Esophagus mucosa (tissue), 1 donor: ENCODE measurements at regions not wholly inside any gene's neighbourhood (a gene's known extent, or its start where the extent isn't known, plus 50 kb on each side); places are given as distances from the start of the nearest gene placed in this dataset.

Experiments used
- ATAC-seq: fragments of 200-7000 bp; cut with Tn5 transposase; one replicate; pipeline ENCODE4 v1.9.1; 2020
- donor health status: DM: yes; HTN: yes; CAD: no.

DNA sequence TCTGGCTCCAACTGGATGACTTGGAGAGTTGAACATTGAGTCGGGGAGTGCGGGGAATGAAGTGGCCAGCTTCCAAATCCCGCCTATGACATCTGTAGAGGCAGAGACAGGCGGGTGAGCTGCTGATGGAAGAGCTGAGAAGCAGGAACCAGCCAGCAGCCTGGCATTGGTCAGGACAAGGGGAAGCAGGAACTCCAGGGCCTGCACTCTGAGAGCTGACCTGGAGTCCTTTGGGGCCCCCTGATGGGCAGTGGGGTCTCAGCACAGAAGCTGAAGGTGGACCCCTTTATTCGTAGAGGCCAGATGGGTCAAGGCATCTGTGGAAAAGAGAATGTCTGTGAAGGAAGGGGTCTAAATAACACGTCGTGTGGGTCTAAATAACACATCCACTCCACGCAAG, 57.0 kb downstream of the SEC61G start:
- no peak for ATAC-seq

DNA sequence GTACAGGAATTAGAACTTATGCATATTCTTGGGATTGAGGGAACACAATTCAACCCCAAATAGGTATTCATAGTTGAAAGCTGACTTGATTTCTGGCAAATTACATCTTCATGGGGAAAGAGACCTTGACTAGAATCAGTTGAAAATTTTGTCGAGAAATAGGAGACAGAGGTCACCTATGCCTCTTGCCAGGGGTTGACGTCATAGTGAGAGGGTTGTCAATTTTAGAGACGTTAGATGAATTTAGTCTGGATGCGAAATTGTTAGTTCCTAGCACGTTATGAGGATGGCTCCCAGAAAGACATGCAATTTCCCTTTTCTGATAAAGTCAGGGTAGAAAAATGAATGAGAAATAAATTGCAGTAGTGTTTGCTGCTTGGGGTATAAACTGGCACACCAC, 59.3 kb downstream of the SEC61G start:
- no peak for ATAC-seq

GRCh38 chr7:54697659-54698186, 61.3 kb downstream of the SEC61G start:
- no peak for ATAC-seq

GRCh38 chr7:54690892-54691291, 68.1 kb downstream of the SEC61G start:
- no peak for ATAC-seq

- no peak for ATAC-seq
Measured at GRCh38 chr7:54690050-54690443, 69.0 kb downstream of the SEC61G start.

DNA sequence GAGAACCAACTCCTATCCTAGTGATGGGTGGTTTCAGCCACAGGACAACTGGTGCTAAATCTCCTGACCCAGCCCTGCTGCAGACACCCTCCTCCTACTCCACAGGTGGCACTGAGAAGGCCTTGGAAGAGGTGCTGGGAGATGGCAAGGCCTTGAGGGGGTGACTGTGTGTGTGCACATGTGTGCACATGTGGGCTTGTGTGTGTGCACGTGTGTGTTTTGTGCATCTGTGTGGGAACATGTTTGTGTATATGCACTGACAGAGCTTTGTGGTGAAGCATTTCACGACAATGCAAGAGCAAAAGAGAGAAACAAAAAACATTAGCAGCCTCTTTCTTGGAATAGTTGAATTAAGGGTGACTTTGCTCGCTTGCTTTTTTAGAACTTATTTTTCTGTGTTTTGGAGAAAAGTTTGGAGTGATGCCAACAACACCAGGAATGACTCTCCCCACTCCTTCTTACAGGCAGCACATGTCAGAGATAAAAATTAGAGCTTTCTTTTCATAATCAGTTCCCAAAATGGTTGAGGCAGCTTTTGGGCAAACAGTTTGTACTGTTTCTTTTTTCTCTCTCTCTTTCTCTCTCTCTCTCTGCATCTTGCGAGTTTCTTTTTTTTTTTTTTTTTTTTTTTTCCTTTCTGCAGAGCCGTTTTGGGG, 69.5 kb downstream of the SEC61G start:
- ATAC-seq = no peak

DNA sequence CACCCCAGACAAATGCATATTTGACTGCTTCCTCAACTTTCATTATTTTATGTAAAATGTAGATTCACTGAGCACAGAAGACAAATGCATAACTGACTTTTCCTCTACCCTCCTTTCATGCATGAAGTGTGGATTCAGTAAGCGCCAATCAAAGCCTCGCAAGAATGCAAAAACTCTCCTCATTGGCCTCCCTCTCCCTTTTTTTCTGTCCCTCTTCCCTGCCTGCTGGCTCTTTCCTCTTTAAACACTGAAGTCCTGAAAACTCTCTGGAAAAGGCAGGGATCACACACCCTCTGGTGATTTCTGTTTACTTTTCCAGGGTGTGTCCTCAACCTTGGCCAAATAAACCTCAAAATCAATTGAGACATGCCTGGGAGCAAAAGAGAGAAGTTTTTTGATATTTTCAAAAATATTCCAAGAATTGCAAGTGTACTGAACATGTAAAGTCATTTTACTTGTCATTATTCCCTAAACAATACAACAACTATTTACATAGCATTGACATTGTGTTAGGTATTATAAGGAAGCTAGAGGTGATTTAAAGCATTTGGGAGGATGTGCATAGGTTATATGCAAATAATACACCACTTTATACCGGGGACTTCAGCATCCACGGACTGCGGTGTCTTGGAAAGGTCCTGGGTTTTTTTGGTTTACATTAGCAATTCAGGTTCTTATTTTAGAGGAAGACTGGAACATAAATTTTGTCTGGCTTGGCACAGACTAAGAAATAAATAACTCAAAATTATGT, 71.4 kb downstream of the SEC61G start:
- ATAC-seq = no peak

DNA sequence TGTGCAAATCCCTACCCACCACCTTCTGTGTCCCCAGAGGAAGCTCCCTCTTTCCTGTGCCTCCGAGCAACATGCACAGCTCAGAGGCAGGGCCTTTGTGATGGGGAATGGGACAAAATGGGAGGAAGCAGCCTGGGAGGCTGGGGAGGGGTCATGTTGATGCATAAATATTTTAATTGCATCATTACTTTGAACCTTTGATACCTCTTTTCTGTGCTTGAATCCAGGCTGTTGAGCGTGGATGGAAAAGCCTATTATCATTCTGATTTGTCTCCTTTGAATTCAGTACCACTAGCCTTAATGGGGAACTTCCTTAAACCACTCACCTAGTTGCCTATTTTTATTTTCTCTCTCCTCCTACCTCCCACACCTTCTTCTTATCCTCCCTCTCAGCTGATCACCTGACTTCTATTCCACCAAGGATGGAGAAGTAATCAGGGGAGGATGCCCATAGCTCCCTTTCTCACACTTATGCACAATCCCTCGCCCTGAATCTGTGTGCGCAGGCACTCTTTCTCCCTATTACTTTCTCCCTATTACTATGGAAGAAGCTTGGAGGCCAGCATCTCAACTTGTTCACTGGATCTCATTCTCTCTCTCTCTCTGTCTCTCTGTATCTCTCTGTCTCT, 78.5 kb downstream of the SEC61G start:
- ATAC-seq = no peak

DNA sequence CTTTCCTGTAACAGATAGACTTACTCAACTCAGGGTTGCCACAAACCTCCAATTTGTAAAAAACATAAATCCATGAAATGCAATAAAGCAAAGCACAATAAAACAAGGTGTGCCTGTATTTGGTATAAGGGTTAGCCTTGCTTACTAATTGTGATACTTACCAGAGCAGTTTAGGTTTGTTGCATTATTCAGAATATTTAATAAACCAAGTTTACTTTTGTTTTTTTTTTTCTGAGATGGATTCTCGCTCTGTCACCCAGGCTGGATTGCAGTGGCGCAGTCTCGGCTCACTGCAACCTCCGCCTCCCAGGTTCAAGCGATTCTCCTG, 79.6 kb downstream of the SEC61G start:
- no peak for ATAC-seq

DNA sequence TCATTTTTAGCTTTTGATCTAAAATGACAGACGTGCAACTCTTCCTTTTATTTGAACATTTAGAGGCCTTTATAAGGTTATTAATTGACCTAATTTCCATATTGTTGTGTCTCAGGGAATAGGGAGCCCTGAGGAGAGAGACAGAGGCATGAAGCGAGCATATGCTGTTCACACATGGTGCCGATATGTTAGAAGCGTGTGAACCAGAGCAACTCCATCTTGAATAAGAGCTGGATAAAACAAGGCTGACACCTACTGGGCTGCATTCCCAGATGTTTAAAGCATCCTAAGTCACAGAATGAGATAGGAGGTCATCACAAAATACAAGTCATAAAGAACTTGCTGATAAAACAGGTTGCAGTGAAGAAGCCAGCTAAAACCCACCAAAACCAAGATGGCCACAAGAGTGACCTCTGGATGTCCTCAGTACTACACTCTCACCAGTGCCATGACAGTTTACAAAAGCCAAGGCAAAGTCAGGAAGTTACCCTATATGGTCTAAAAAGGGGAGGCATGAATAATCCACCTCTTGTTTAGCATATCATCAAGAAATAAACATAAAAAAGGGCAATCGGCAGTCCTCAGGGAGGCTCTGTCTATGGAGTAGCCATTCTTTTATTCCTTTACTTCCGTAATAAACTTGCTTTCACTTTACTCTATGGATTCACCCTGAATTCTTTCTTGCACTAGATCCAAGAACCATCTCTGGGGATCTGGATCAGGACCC, 80.1 kb downstream of the SEC61G start:
- ATAC-seq = no peak

DNA sequence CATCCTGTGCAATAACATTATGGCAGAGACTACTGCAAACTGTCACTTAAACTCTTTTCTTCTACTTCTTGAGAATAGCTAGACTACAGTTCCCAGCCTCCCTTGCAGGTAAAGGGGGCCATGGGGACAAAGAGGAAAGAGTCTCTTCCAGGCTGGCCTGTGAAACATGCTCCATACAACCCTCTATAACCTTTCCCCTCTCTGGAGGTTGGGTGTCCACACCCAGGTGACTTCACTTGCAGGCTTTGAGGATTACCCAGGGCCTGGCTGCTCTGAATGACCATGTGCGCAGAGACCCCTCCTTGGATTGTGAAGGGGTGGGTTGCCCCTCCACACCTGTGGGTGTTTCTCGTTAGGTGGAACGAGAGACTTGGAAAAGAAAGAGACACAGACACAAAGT, 84.1 kb downstream of the SEC61G start:
- ATAC-seq = no peak

DNA sequence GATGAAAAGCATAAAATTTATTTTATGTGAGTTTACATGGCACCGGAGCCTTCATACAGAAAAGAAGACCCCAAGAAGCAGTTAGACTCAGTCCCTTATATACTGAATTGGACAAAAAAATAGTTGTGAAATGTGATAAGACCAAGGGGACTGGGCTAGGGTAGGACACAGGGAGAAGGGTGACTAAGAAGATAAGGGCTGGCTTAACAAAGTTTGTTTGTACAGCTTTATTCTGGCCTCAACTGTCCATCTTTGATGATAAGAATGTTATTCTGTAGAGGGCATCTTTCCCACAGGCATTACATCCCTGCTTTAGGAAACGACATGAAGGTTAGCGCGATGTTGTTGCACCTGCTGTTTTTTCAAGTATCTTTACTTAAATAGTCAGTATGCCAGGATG, 86.5 kb downstream of the SEC61G start:
- ATAC-seq = no peak

- ATAC-seq = peak; percentile 89
Measured at GRCh38 chr7:54664235-54665228, 94.5 kb downstream of the SEC61G start.

DNA sequence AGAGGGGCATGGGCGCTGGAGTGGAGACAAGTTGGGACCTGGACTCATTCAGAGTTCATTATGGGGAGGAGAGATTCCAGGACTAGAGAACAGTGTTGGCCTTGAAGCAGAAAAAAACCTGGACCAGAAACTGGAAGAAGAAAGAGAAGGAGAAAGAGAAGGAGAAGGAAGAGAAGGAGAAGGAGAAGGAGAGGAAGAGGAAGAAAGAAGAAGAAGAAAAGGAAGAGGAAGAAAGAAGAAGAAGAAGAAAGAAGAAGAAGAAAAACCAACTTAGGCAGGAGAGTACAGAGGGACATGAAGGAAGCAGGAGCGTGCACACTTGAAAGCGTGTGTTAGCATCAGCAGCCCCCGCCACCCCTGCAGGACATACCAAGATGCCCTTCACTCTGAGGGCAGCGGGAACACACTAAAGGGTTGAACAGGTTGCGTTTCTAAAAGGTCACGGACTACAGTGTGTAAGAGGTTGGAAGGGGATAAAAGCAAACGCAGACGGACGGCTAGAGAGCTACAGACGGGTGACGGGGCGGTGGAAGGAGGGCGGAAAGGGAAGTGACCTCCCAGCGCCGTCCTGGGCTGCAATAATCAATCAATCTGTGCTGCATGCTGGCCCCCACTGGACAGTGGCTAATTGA, 95.3 kb downstream of the SEC61G start:
- ATAC-seq = no peak

DNA sequence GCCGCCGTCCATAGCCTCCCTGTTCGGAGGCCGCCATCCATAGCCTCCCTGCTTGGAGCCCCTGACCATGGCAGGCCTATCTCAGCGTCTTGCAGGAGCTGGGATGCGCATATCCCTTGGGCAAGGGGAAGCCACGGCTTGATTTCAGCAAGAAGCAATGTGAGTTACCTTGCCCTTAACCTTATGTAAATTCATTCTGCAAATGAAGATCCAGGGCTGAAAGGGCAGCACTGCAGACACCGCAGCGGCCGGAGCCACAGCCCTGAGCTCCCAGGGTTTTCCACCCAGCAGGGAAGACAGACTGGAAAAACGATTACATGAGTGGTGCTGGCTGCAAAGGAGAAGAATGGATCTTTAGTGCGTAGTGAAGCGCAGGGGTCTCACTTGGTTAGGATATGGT, 95.8 kb downstream of the SEC61G start:
- no peak for ATAC-seq

DNA sequence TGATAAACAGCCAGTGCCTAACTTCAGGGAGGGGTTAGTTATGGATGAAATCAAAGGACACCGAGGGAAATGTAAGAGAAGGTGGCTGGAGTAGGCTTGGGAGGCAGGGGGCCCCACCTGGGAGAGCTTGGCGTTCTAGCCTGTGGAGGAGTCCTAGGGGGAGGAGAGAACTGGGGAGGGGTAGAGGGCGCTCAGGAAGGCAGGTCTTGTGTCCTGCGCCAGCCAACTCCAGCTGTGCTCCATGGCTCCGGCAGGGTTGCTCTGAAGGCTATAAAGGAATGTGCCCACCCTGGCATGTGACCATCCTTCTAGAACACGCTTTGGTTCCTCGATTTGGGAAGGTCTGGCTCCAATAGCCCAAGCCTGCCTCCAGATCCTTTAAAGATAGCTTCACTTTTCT, 96.3 kb downstream of the SEC61G start:
- ATAC-seq = no peak

DNA sequence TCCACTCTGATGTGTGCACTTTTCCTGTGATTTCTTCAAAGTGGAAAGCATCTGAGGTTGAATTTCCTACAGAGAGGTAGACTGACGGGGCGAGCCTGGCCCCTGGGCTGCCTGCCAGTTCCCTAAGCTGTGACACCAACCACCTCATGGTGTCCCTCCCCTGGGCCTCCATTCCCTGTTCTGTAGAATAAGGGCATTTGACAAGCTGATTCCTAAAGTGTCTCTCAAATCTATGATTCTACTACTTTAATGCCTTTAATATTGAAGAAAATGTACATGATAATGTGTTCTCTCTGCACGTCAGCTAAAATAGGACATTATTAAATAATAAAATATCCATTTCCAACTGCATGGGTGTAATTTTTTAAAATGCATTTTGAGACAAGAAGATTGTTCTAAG, 105.1 kb downstream of the SEC61G start:
- no peak for ATAC-seq

GRCh38 chr7:54643064-54643463, 100.9 kb downstream of the VSTM2A start:
- ATAC-seq = no peak

DNA sequence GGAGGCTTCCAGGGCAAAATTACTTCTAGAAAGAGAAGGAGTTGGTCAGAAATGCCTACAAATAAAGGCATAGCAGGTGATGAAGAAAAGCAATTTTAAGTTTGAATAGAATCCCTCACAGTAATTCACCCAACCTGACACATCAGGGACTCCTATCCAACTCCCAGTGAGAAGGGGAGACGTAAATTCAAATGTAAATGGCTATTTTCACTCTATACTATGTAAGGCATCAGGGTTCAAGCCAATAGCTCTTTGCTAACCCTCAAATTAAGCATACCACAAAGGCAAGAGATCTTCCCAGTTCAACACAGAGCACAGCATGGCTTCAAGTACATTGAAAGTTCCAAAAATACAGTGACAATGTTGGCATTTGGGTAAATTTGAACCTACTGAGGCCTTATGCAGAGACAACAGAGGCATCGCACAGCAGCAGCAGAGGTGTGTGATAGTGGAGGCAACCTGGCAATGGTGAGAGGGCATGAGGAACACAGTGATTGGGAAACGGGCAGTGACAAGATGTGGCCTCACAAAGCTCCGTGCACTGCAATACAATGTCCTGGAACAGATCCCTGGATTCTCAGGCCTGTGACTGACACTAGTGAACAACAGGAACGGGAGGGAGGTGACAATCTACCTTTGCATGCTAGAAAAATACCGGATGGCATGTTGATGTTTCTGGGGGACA, 95.7 kb downstream of the VSTM2A start:
- no peak for ATAC-seq

- ATAC-seq = no peak
Measured at GRCh38 chr7:54632696-54633095, 90.5 kb downstream of the VSTM2A start.

- no peak for ATAC-seq
Measured at GRCh38 chr7:54629771-54630170, 87.6 kb downstream of the VSTM2A start.
